ENCODE measurements at regions not wholly inside any gene's neighbourhood (a gene's known extent, or its start where the extent isn't known, plus 50 kb on each side); places are given as distances from the start of the nearest gene placed in this dataset.

GRCh38 chr2:219765231-219765911 is 137.9 kb downstream of the SLC4A3 start:
- in situ Hi-C loops (cut with MboI; ENCODE audit: low pct_unique_long_range_greater_than_20kb, low sequenced_read_pairs, unreplicated experiment): no loop called here
- no peak for TF ChIP-seq CTCF (IDR thresholded peaks at IDR 0.05; ENCODE audit: extremely low read depth, insufficient read depth, missing control alignments)
- DNase-seq (ENCODE audit: low spot score): no peak

DNA sequence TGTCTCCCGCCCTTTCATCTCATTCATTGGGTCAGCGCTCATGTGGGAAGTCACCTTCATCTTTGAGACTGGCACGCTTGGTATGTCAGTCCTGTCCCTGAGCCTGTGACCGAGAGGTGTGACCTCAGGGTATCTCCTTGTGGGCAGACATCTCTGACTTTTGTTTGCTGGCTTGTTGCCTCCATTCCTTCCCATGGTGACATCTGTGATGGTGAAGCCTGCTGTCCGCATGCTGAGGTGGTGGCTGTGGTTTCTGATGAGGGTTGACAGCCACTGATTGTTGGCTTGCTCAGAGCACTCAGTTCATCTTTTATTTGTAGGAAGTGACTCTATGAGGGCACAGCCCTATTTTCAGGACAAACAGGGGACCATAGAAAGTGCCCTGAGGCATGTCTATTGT is 139.2 kb downstream of the SLC4A3 start:
- in situ Hi-C loops (cut with MboI; ENCODE audit: low pct_unique_long_range_greater_than_20kb, low sequenced_read_pairs, unreplicated experiment): no loop called here
- DNase-seq (ENCODE audit: low spot score): no peak
- no peak for TF ChIP-seq CTCF (IDR thresholded peaks at IDR 0.05; ENCODE audit: extremely low read depth, insufficient read depth, missing control alignments)

DNA sequence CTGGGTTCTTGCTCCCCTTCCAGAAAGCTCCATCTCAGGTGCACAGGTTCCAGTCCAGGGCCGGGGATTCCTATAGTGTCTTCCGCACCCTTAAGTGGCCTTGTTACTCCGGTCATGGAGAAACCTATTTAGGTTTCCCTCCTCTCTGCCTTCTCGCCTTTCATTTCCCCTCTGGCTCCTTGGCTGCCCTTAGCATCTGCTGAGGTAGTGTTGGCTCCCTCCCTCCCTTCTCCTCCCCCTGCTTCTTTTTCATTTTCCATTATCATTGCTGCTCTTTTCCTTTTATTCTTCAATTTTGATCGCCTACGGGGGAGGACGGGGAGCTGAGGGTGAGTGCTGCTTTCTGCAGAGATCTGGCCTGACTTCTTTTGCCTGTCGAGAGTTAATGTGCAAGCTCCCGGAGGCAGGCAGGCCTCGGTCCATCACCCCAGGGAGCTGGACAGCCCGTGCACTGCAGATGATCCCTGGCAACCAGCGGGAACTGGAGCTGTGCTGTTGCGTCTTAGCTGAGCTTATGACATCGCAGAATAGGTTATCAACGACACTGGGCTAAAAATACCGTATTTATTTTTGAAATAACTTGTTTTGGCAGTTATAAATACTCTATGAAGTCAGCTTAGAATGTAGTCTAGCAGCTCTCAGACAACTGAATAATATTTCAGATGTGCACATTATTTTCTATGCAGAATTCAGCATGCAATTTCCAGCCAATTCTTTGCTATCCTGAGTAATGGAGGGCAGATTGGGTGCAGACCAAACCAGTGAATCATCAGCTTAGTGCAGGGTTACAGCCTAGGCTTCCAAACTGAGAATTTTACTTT is 141.9 kb downstream of the SLC4A3 start:
- in situ Hi-C loops (cut with MboI; ENCODE audit: low pct_unique_long_range_greater_than_20kb, low sequenced_read_pairs, unreplicated experiment): no loop called here
- no peak for TF ChIP-seq CTCF (IDR thresholded peaks at IDR 0.05; ENCODE audit: extremely low read depth, insufficient read depth, missing control alignments)
- DNase-seq (ENCODE audit: low spot score): no peak

- no peak for TF ChIP-seq CTCF (IDR thresholded peaks at IDR 0.05; ENCODE audit: extremely low read depth, insufficient read depth, missing control alignments)
- DNase-seq (ENCODE audit: low spot score): no peak
- in situ Hi-C loops (cut with MboI; ENCODE audit: low pct_unique_long_range_greater_than_20kb, low sequenced_read_pairs, unreplicated experiment): no loop called here
These were observed 144.7 kb downstream of the SLC4A3 start for GRCh38 chr2:219772103-219772635.

GRCh38 chr2:219772697-219773096 is 145.3 kb downstream of the SLC4A3 start:
- DNase-seq (ENCODE audit: low spot score): no peak
- in situ Hi-C loops (cut with MboI; ENCODE audit: low pct_unique_long_range_greater_than_20kb, low sequenced_read_pairs, unreplicated experiment): no loop called here
- TF ChIP-seq CTCF (IDR thresholded peaks at IDR 0.05; ENCODE audit: extremely low read depth, insufficient read depth, missing control alignments): no peak

- no peak for DNase-seq (ENCODE audit: low spot score)
- no peak for TF ChIP-seq CTCF (IDR thresholded peaks at IDR 0.05; ENCODE audit: extremely low read depth, insufficient read depth, missing control alignments)
- in situ Hi-C loops (cut with MboI; ENCODE audit: low pct_unique_long_range_greater_than_20kb, low sequenced_read_pairs, unreplicated experiment): no loop called here
These were observed 148.1 kb downstream of the SLC4A3 start for GRCh38 chr2:219775506-219775905.
